ENCODE measurements at regions not wholly inside any gene's neighbourhood (a gene's known extent, or its start where the extent isn't known, plus 50 kb on each side); places are given as distances from the start of the nearest gene placed in this dataset.

DNA sequence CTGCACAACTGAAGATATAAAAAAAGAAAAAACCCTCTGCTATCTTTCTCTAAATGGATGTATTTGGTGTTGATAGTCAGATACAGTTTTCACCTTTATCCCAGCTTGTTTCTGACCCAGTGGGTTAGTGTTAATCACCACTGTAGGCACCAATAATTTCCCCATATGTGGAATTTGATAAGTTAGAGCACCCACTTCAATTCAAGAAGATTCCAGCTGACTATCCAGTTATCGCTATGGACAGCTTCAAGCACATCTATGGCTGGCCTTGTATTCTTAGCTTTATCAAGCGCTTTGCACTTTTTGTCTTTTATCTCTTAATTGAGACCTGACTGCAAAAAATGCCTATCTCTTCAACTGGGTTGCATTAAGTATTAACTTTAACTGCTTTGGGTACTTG, 200.4 kb downstream of the NR4A2 start:
- H3K27ac ChIP-seq: no peak overlapping the region
- TF ChIP-seq, protein P1, sequence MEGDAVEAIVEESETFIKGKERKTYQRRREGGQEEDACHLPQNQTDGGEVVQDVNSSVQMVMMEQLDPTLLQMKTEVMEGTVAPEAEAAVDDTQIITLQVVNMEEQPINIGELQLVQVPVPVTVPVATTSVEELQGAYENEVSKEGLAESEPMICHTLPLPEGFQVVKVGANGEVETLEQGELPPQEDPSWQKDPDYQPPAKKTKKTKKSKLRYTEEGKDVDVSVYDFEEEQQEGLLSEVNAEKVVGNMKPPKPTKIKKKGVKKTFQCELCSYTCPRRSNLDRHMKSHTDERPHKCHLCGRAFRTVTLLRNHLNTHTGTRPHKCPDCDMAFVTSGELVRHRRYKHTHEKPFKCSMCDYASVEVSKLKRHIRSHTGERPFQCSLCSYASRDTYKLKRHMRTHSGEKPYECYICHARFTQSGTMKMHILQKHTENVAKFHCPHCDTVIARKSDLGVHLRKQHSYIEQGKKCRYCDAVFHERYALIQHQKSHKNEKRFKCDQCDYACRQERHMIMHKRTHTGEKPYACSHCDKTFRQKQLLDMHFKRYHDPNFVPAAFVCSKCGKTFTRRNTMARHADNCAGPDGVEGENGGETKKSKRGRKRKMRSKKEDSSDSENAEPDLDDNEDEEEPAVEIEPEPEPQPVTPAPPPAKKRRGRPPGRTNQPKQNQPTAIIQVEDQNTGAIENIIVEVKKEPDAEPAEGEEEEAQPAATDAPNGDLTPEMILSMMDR (conservative IDR thresholded peaks at IDR 0.05): no peak
- no peak for TF ChIP-seq ZFX (IDR thresholded peaks at IDR 0.05)

DNA sequence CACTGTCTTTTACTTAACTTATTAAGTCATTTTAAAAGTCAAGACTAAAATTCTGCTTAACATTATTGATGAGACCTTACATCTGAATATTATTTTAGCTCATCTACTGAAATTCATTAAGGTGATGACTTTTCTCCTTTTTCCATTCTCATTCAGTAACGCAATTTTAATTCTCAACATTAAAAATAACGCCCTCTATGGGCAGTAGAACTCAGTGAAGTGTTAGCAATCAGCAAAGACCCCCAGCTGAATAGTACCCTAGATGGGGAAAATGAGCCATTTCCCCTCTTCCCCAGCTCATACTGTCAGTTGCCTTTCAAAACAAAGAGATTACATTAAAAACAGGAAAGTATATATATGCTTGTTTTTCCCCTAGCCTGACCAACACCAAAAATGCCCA, 203.3 kb downstream of the NR4A2 start:
- no peak overlapping the region for H3K27ac ChIP-seq
- no peak for TF ChIP-seq ZFX (IDR thresholded peaks at IDR 0.05)
- TF ChIP-seq, protein P1 (conservative IDR thresholded peaks at IDR 0.05): peak; percentile 23

DNA sequence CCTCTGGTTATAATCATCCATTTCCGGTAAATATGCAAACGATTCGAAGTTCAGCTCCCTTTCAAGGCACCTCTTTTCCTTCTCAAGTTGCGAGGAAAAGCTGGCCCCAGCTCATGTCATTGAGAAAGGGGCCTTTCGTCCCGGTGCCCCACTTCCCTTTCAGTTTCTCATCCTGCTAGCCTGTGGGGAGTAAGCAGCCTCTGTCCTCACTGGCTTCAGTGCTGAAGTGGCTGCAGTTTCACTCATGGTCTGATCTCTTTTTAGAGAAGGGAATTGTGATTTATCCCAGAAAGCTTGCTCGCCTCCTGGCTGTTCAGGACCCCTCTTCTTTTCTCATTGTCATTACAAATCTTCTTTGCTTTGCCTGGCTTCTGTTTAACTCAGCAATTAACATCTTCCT, 207.5 kb downstream of the NR4A2 start:
- no peak for TF ChIP-seq ZFX (IDR thresholded peaks at IDR 0.05)
- TF ChIP-seq, protein P1 (conservative IDR thresholded peaks at IDR 0.05): no peak
- H3K27ac ChIP-seq: no peak overlapping the region

DNA sequence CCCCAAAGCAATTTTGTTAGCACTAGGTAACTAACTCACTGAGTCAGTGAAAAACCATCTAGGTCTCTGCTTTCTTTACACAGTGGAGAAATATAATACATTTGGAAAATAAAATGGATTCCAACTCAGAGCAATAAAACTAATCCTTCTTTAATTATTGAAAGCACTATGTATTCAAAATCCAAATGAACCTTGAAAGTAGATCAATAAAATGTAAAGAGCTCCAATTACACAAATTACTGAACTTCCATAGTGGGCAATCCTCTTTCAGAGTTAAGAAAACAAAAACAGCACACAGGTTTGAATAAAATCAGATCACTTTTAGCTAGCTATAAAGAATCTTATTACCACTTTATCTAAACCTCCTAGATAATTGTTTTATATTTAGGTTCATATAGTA, 208.1 kb downstream of the NR4A2 start:
- TF ChIP-seq, protein P1 (conservative IDR thresholded peaks at IDR 0.05): no peak
- no peak for TF ChIP-seq ZFX (IDR thresholded peaks at IDR 0.05)

DNA sequence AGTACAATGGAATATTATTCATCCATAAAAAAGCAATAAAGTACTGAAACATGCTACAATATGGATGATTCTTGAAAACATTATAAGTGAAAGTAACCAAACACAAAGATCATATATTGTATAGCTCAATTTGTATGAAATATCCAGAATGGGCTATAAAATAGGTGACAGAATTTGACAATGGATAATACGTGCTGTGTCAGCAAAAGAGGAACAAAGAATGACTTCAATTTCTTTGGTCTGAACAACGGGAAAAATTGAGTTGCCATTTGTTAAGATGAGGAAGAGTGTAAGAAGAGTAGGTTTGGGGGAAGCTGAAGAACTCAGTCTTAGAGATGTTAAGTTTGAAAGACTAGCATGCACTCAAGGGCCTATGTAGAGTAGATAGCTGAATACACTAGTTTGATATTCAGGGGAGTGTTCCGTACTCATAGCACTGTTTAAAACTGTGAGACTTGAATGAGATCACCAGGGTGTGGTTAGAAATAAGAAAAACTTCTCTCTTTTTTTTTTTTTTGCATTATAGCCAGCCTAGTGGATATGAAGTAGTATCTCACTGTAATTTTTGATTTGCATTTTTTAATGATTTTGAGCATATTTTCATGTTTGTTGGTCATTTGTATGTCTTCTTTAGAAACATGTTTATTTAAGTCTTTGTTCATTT, 213.6 kb downstream of the NR4A2 start:
- no peak overlapping the region for H3K27ac ChIP-seq
- TF ChIP-seq, protein P1 (conservative IDR thresholded peaks at IDR 0.05): no peak
- no peak for TF ChIP-seq ZFX (IDR thresholded peaks at IDR 0.05)

More for the DNA sequence above, 208.1 kb downstream of the NR4A2 start:
- no peak overlapping the region for H3K27ac ChIP-seq

DNA sequence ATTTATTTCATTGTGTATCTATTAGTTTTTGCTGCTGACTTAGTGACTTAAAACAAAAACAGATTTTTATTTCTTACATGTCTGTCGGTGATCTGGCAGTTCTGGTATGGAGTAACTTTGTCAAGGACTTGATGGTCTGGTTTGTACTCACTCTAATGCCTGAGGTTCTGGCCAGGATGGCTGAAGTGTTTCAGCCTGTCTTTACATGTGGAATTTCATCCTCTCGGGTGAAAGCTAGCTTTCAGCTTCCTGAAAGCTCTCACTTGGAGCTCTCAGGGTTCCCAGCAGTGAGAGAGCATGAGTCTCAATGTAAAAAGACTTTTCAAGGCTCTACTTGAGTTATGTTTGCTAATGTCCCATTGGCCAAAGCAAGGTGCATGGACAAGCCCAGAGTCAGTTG, 216.4 kb downstream of the NR4A2 start:
- no peak for TF ChIP-seq ZFX (IDR thresholded peaks at IDR 0.05)
- TF ChIP-seq, protein P1 (conservative IDR thresholded peaks at IDR 0.05): no peak
- H3K27ac ChIP-seq: no peak overlapping the region

DNA sequence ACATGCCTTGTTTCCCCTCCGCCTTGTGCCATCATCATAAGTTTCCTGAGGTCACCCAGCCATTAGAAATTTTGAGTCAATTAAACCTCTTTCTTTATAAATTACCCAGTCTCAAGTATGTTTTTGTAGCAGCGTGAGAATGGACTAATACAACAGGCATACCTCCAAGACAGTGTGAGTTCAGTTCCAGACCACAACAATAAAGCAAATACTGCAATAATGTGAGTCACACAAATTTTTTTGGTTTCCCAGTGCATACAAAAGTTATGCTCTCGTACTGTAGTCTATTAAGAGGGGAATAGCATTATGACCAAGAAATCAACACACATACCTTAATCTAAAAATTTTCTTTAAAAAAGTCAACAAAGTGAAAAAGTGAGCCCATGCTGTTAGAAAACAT, 217.2 kb downstream of the NR4A2 start:
- TF ChIP-seq, protein P1 (conservative IDR thresholded peaks at IDR 0.05): no peak
- no peak for TF ChIP-seq ZFX (IDR thresholded peaks at IDR 0.05)

More for the DNA sequence above, 217.2 kb downstream of the NR4A2 start:
- H3K27ac ChIP-seq: no peak overlapping the region

Data from C4-2B (cell line).